Gastrocnemius medialis (tissue), 4 donors: ENCODE measurements at regions not wholly inside any gene's neighbourhood (a gene's known extent, or its start where the extent isn't known, plus 50 kb on each side); places are given as distances from the start of the nearest gene placed in this dataset.

Experiments used
- ATAC-seq, 2 donors: fragments of 150-250 bp; one replicate each; pipeline ENCODE4 v1.9.1; 2016
- DNase-seq, 2 donors: peaks; one replicate each; pipeline ENCODE4 v3.0.0-alpha.2; 2019
- H3K27ac ChIP-seq, 4 donors: fragments of 200-600 bp; sonication (generic); 1 replicate in 1 of 4; 2 replicates in 3 of 4; pipeline ENCODE4 v1.5.1; 2016 to 2018; ENCODE audit warnings: mild to moderate bottlenecking in 2 of 4, moderate library complexity in 1 of 4
- H3K27me3 ChIP-seq, 3 donors: fragments of 200-600 bp; sonication (generic) in 2 of 3; 1 replicate in 1 of 3; 2 replicates in 2 of 3; pipeline versions ENCODE4 v1.5.1 to v1.6.0; 2016 to 2019; ENCODE audit warnings: mild to moderate bottlenecking in 1 of 3, moderate library complexity in 1 of 3
- H3K36me3 ChIP-seq, 2 donors: fragments of 200-600 bp; sonication (generic) in 1 of 2; one replicate each; pipeline ENCODE4 v1.5.1; 2017 to 2018
- H3K4me1 ChIP-seq, 2 donors: fragments of 200-600 bp; sonication (generic) in 1 of 2; one replicate each; pipeline ENCODE4 v1.5.1; 2016 to 2017; ENCODE audit warnings: mild to moderate bottlenecking in 2 of 2
- H3K4me3 ChIP-seq, 4 donors: fragments of 200-600 bp; sonication (generic) in 3 of 4; 1 replicate in 1 of 4; 2 replicates in 3 of 4; pipeline ENCODE4 v1.5.1; 2016 to 2019; ENCODE audit warnings: mild to moderate bottlenecking in 2 of 4
- H3K9me3 ChIP-seq, 3 donors: fragments of 200-600 bp; sonication (generic) in 2 of 3; 1 replicate in 1 of 3; 2 replicates in 2 of 3; pipeline ENCODE4 v1.5.1; 2016 to 2019
- POLR2A ChIP-seq, 2 donors: fragments of 450-650 bp; IDR thresholded peaks; one replicate each; pipeline ENCODE4 v1.6.1; 2017; ENCODE audit warnings: antibody characterized with exemption in 2 of 2, mild to moderate bottlenecking in 2 of 2, moderate library complexity in 2 of 2
- in situ Hi-C, 4 donors: fragments of 200-750 bp; cut with MboI; loops; one replicate each; pipeline versions ENCODE4 v1.15.0 to v1.8.0; 2017; ENCODE audit warnings: low sequenced_read_pairs in 4 of 4
- intact Hi-C: fragments of 100-400 bp; cut with DNase I; formaldehyde crosslinking; loops from one replicate; pipeline ENCODE4 v1.15.1; 2023; ENCODE audit warnings: low total_unique reads
- TF ChIP-seq, protein P1 (sequence below), 5 experiments: fragments of 450-650 bp in 3 of 5; fragments of 200-600 bp in 2 of 5; sonication (generic) in 2 of 5; IDR thresholded peaks in 4 of 5; conservative IDR thresholded peaks in 1 of 5; 1 replicate in 4 of 5; 2 replicates in 1 of 5; pipeline ENCODE4 v1.5.1; 2016 to 2019; ENCODE audit warnings: antibody characterized with exemption in 5 of 5, mild to moderate bottlenecking in 3 of 5, moderate library complexity in 3 of 5

DNA sequence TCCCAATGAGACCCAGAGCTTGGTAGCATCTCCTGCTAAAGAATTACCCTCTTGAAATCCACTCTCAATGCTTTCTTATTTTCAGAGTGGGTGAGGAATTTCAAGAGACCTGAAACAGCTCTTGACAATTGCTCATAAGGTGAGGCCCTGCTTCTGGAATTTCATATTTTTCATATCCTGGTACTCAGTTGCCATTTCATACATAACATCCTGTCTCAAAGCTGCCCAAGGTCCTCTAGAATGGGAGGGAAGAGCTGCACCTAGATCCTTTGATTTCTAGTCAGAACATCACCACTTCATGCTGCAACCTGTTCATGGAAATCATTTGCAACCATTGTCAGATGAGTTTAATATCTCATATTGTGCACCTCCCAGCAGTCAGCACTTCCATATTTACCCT is 404.8 kb upstream of the GALNT5 start:
- H3K4me3 ChIP-seq, result no peak overlapping the region
- H3K27me3 ChIP-seq, result no peaks in the 10 kb centered on the region
- H3K4me1 ChIP-seq, result no peaks in the 10 kb centered on the region
- DNase-seq (no peak), ATAC-seq (no peak)
- in situ Hi-C loops (no loop called here), intact Hi-C loops (no loop called here)
- H3K9me3 ChIP-seq, result no peaks in the 10 kb centered on the region
- H3K36me3 ChIP-seq, result no peaks in the 10 kb centered on the region
- TF ChIP-seq, protein P1, sequence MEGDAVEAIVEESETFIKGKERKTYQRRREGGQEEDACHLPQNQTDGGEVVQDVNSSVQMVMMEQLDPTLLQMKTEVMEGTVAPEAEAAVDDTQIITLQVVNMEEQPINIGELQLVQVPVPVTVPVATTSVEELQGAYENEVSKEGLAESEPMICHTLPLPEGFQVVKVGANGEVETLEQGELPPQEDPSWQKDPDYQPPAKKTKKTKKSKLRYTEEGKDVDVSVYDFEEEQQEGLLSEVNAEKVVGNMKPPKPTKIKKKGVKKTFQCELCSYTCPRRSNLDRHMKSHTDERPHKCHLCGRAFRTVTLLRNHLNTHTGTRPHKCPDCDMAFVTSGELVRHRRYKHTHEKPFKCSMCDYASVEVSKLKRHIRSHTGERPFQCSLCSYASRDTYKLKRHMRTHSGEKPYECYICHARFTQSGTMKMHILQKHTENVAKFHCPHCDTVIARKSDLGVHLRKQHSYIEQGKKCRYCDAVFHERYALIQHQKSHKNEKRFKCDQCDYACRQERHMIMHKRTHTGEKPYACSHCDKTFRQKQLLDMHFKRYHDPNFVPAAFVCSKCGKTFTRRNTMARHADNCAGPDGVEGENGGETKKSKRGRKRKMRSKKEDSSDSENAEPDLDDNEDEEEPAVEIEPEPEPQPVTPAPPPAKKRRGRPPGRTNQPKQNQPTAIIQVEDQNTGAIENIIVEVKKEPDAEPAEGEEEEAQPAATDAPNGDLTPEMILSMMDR (IDR thresholded peaks at IDR 0.05 in 4 of 5, conservative IDR thresholded peaks at IDR 0.05 in 1 of 5), result no peak
- no peak for TF ChIP-seq POLR2A (IDR thresholded peaks at IDR 0.05)
- H3K27ac ChIP-seq, result no peak overlapping the region

DNA sequence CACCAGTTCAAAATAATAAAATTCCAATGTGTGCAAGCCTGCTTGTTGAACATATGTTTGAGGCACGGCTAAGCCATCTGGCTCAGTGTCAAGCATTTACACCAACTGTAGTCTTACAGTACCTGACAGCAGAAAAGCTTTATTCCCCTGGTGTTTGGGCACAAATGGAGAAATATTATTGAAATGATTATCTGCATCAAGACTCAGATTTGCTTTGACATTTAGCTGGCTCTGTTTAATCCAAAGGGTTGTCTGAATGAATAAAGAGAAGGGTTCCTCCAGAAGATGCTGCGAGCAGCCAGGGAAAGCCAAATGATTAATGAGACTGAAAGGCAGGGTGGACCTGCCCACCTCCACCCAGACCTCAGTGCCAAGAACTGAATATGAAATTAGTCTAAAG is 393.2 kb upstream of the GALNT5 start:
- intact Hi-C loops, result no loop called here
- no peak overlapping the region for H3K27ac ChIP-seq
- no peak for TF ChIP-seq POLR2A (IDR thresholded peaks at IDR 0.05)
- TF ChIP-seq, protein P1 (IDR thresholded peaks at IDR 0.05 in 4 of 5, conservative IDR thresholded peaks at IDR 0.05 in 1 of 5), result no peak
- no peaks in the 10 kb centered on the region for H3K27me3 ChIP-seq
- no peaks in the 10 kb centered on the region for H3K9me3 ChIP-seq
- in situ Hi-C loops, result no loop called here
- no peaks in the 10 kb centered on the region for H3K4me1 ChIP-seq
- no peak overlapping the region for H3K4me3 ChIP-seq
- no peaks in the 10 kb centered on the region for H3K36me3 ChIP-seq
- DNase-seq (no peak), ATAC-seq (no peak)

GRCh38 chr2:156864753-156865152 is 392.8 kb upstream of the GALNT5 start:
- ATAC-seq, result no peak
- no peaks in the 10 kb centered on the region for H3K27me3 ChIP-seq
- TF ChIP-seq, protein P1 (IDR thresholded peaks at IDR 0.05 in 4 of 5, conservative IDR thresholded peaks at IDR 0.05 in 1 of 5), result no peak
- no peak for TF ChIP-seq POLR2A (IDR thresholded peaks at IDR 0.05)
- no peak overlapping the region for H3K4me3 ChIP-seq
- H3K9me3 ChIP-seq, result no peaks in the 10 kb centered on the region
- no peak overlapping the region for H3K27ac ChIP-seq
- no peaks in the 10 kb centered on the region for H3K4me1 ChIP-seq
- DNase-seq, result no peak
- H3K36me3 ChIP-seq, result no peaks in the 10 kb centered on the region
- in situ Hi-C loops (no loop called here), intact Hi-C loops (no loop called here)

GRCh38 chr2:156867201-156867600 is 390.3 kb upstream of the GALNT5 start:
- H3K9me3 ChIP-seq, result no peaks in the 10 kb centered on the region
- H3K36me3 ChIP-seq, result no peaks in the 10 kb centered on the region
- in situ Hi-C loops (no loop called here), intact Hi-C loops (no loop called here)
- H3K4me3 ChIP-seq, result no peak overlapping the region
- no peaks in the 10 kb centered on the region for H3K27me3 ChIP-seq
- no peak overlapping the region for H3K27ac ChIP-seq
- no peak for ATAC-seq
- no peak for DNase-seq
- TF ChIP-seq, protein P1 (IDR thresholded peaks at IDR 0.05 in 4 of 5, conservative IDR thresholded peaks at IDR 0.05 in 1 of 5), result no peak
- no peak for TF ChIP-seq POLR2A (IDR thresholded peaks at IDR 0.05)
- no peaks in the 10 kb centered on the region for H3K4me1 ChIP-seq

GRCh38 chr2:156874707-156875106 is 382.8 kb upstream of the GALNT5 start:
- DNase-seq (no peak), ATAC-seq (no peak)
- TF ChIP-seq, protein P1 (IDR thresholded peaks at IDR 0.05 in 4 of 5, conservative IDR thresholded peaks at IDR 0.05 in 1 of 5), result no peak
- Histone ChIP-seq H3K4me1 (no peaks in the 10 kb centered on the region), H3K27ac (no peak overlapping the region), H3K9me3 (no peaks in the 10 kb centered on the region), H3K36me3 (no peaks in the 10 kb centered on the region), H3K4me3 (no peak overlapping the region), H3K27me3 (no peaks in the 10 kb centered on the region)
- in situ Hi-C loops (no loop called here), intact Hi-C loops (no loop called here)
